OCI-LY7 (cell line): ENCODE measurements at regions not wholly inside any gene's neighbourhood (a gene's known extent, or its start where the extent isn't known, plus 50 kb on each side); places are given as distances from the start of the nearest gene placed in this dataset.

ENCODE experiments used
- BruUV-seq: library from RNA; stranded (reverse); fragments of 400-500 nt; replicated peaks from 2 replicates; lab custom pipeline; 2021; lab: Mats Ljungman, UMichigan
- CTCF ChIA-PET: fragments of 300-600 bp; sonication (Branson Sonifier 250); formaldehyde crosslinking; loops from one replicate; lab custom pipeline; 2022; ENCODE audit warnings: antibody characterized with exemption; ENCODE audit not compliant: unreplicated experiment; lab: Charles Lee
- POLR2A ChIA-PET: fragments of 300-600 bp; sonication (Branson Sonifier 250); formaldehyde crosslinking; loops from one replicate; lab custom pipeline; 2022; ENCODE audit warnings: antibody characterized with exemption; lab: Charles Lee
- DNase-seq: peaks from one replicate; pipeline ENCODE4 v3.0.0-alpha.2; 2015; ENCODE audit warnings: low spot score
- H2AFZ ChIP-seq: fragments of 200-600 bp; sonication (generic), shearing (Covaris generic); 2 replicates; pipeline ENCODE4 v1.6.1; 2014; ENCODE audit warnings: mild to moderate bottlenecking, antibody characterized with exemption, low read length, moderate library complexity
- H3K27ac ChIP-seq: fragments of 200-600 bp; sonication (generic); 2 replicates; pipeline ENCODE4 v1.5.1; 2014; ENCODE audit warnings: mixed run types, low read depth, mild to moderate bottlenecking, moderate library complexity, low read length, inconsistent platforms; ENCODE audit not compliant: poor library complexity, severe bottlenecking
- H3K36me3 ChIP-seq: fragments of 200-600 bp; sonication (generic); 2 replicates; pipeline ENCODE4 v1.6.1; 2014; ENCODE audit warnings: mild to moderate bottlenecking, antibody characterized with exemption, low read length, moderate library complexity, mixed read lengths; ENCODE audit not compliant: insufficient read depth
- H3K4me1 ChIP-seq: fragments of 200-600 bp; sonication (generic); 2 replicates; pipeline ENCODE4 v1.5.1; 2014; ENCODE audit warnings: mild to moderate bottlenecking, low read length; ENCODE audit not compliant: insufficient read depth, poor library complexity, severe bottlenecking
- H3K4me2 ChIP-seq: fragments of 200-600 bp; sonication (generic); 2 replicates; pipeline ENCODE4 v1.6.1; 2014; ENCODE audit warnings: mild to moderate bottlenecking, low read length
- H3K4me3 ChIP-seq: fragments of 200-600 bp; sonication (generic); 2 replicates; pipeline ENCODE4 v1.5.1; 2014; ENCODE audit warnings: mild to moderate bottlenecking, low read depth, low read length; ENCODE audit not compliant: poor library complexity, severe bottlenecking
- H3K79me2 ChIP-seq: fragments of 200-600 bp; sonication (generic); 2 replicates; pipeline ENCODE4 v1.6.1; 2016; ENCODE audit warnings: low read depth, mild to moderate bottlenecking, low read length, moderate library complexity, mixed read lengths; ENCODE audit not compliant: insufficient read depth
- H3K9me2 ChIP-seq: fragments of 200-600 bp; sonication (generic); 2 replicates; pipeline ENCODE4 v1.6.1; 2016; ENCODE audit warnings: mild to moderate bottlenecking, low read length, mixed read lengths; ENCODE audit not compliant: insufficient read depth
- H3K9me3 ChIP-seq: fragments of 200-600 bp; sonication (generic); 2 replicates; pipeline ENCODE4 v1.6.1; 2014; ENCODE audit warnings: mild to moderate bottlenecking, mixed run types, low read length, mixed read lengths
- H4K20me1 ChIP-seq: fragments of 200-600 bp; sonication (generic); 2 replicates; pipeline ENCODE4 v1.6.1; 2014; ENCODE audit warnings: mild to moderate bottlenecking, antibody characterized with exemption, low read length, moderate library complexity, mixed read lengths; ENCODE audit not compliant: insufficient read depth
- CTCF ChIP-seq: fragments of 200-600 bp; sonication (generic); conservative IDR thresholded peaks from 2 replicates; pipeline ENCODE4 v1.5.1; 2014; ENCODE audit warnings: mild to moderate bottlenecking, antibody characterized with exemption, low read length, moderate library complexity, mixed read lengths
- EZH2phosphoT487 ChIP-seq: fragments of 200-600 bp; sonication (generic); IDR thresholded peaks from 2 replicates; pipeline ENCODE4 v1.6.1; 2018; ENCODE audit warnings: low read depth, borderline replicate concordance, mild to moderate bottlenecking, mixed run types, antibody characterized with exemption, low read length, moderate library complexity, mixed read lengths
- intact Hi-C: fragments of 100-400 bp; cut with micrococcal nuclease; formaldehyde crosslinking; loops from one replicate; pipeline ENCODE4 v1.10.0; 2022; ENCODE audit not compliant: unreplicated experiment

DNA sequence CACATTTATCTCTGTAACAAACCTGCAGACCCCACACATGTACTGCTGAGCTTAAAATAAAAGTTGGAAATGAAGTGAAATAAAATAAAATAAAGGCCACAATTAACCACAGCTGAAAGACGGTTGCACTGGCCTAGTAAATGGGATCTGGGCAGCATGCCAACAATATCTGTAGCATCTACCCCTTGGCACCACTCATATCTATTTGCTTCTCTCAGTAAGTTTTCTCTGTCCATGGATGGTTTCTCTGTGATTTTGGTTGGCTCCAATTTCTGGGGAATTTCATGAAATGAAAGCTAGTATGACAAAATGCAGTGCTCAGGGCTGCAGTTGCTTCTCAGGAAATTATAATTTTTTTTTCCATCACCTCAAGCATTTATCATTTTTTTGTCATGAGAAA, 172.0 kb upstream of the IL15 start:
- POLR2A ChIA-PET: no interaction called here
- Histone ChIP-seq H2AFZ (no peak overlapping the region), H4K20me1 (no peaks in the 10 kb centered on the region), H3K4me3 (no peak overlapping the region), H3K9me3 (no peaks in the 10 kb centered on the region), H3K79me2 (no peaks in the 10 kb centered on the region), H3K4me1 (no peaks in the 10 kb centered on the region), H3K9me2 (no peaks in the 10 kb centered on the region), H3K27ac (no peak overlapping the region), H3K4me2 (no peak overlapping the region), H3K36me3 (no peaks in the 10 kb centered on the region)
- intact Hi-C loops: no loop called here
- no TSS peak for BruUV-seq
- CTCF ChIA-PET: no interaction called here
- no peak for TF ChIP-seq CTCF
- DNase-seq: no peak

DNA sequence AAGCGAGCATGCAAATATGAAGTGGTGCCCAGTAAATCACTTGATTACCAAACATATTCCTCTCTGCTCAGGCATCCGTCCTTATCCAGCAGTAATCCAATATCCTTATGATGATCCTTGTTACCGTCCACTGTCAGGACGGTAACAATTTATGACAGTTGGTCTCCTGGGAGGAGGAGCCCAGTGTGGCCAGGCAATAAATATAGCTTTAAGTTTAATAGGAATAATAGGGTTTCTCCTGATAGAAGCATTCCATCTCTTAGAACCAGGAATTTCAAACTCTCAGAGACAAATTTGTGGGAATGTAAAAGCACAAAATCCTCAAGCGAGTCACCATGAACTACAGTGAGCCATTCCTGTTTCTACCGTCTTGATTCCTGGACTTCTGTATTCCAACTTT, 171.2 kb upstream of the IL15 start:
- Histone ChIP-seq H3K9me3 (no peaks in the 10 kb centered on the region), H3K4me3 (no peak overlapping the region), H3K79me2 (no peaks in the 10 kb centered on the region), H3K9me2 (no peaks in the 10 kb centered on the region), H2AFZ (no peak overlapping the region), H3K27ac (no peak overlapping the region), H3K4me2 (no peak overlapping the region), H4K20me1 (no peaks in the 10 kb centered on the region), H3K36me3 (no peaks in the 10 kb centered on the region), H3K4me1 (no peaks in the 10 kb centered on the region)
- ChIA-PET CTCF (no interaction called here), POLR2A (no interaction called here)
- no TSS peak for BruUV-seq
- DNase-seq: no peak
- no peak for TF ChIP-seq EZH2phosphoT487
- TF ChIP-seq CTCF: no peak
- intact Hi-C loops: no loop called here

GRCh38 chr4:141467225-141467624, 169.2 kb upstream of the IL15 start:
- Histone ChIP-seq H3K9me3 (no peaks in the 10 kb centered on the region), H3K27ac (no peak overlapping the region), H3K4me1 (no peaks in the 10 kb centered on the region), H3K4me3 (no peak overlapping the region), H3K36me3 (no peaks in the 10 kb centered on the region), H3K4me2 (no peak overlapping the region), H4K20me1 (no peaks in the 10 kb centered on the region), H3K9me2 (no peaks in the 10 kb centered on the region), H3K79me2 (no peaks in the 10 kb centered on the region), H2AFZ (no peak overlapping the region)
- CTCF ChIA-PET: no interaction called here
- BruUV-seq: no TSS peak
- no peak for DNase-seq
- POLR2A ChIA-PET: interaction anchor here (1.0 kb wide), 1 partner anchor 16 kb away, joined by 4 read pairs; no protein-coding TSS in a partner anchor
- TF ChIP-seq CTCF (no peak), EZH2phosphoT487 (no peak)
- intact Hi-C loops: no loop called here
